PC-3 (cell line): ENCODE measurements at regions not wholly inside any gene's neighbourhood (a gene's known extent, or its start where the extent isn't known, plus 50 kb on each side); places are given as distances from the start of the nearest gene placed in this dataset.

ENCODE experiments used
- CTCF ChIP-seq: fragments of 300-600 bp; sonication (generic); conservative IDR thresholded peaks from 2 replicates; pipeline ENCODE4 v1.5.1; 2017; ENCODE audit warnings: antibody characterized with exemption, low read depth, mild to moderate bottlenecking, low read length
- EZH2 ChIP-seq: fragments of 300-600 bp; sonication (generic); IDR thresholded peaks from one replicate; pipeline ENCODE4 v1.6.1; 2017; ENCODE audit warnings: antibody characterized with exemption, mild to moderate bottlenecking, low read length; ENCODE audit not compliant: unreplicated experiment

GRCh38 chr2:163909411-163910080 is 173.7 kb upstream of the FIGN start:
- no peak for TF ChIP-seq CTCF
- no peak for TF ChIP-seq EZH2
